Superior temporal gyrus (tissue), 1 donor: ENCODE measurements at regions not wholly inside any gene's neighbourhood (a gene's known extent, or its start where the extent isn't known, plus 50 kb on each side); places are given as distances from the start of the nearest gene placed in this dataset.

Experiments used
- DNase-seq: peaks from one replicate; pipeline ENCODE4 v3.0.0-alpha.2; 2016; ENCODE audit errors: extremely low spot score

DNA sequence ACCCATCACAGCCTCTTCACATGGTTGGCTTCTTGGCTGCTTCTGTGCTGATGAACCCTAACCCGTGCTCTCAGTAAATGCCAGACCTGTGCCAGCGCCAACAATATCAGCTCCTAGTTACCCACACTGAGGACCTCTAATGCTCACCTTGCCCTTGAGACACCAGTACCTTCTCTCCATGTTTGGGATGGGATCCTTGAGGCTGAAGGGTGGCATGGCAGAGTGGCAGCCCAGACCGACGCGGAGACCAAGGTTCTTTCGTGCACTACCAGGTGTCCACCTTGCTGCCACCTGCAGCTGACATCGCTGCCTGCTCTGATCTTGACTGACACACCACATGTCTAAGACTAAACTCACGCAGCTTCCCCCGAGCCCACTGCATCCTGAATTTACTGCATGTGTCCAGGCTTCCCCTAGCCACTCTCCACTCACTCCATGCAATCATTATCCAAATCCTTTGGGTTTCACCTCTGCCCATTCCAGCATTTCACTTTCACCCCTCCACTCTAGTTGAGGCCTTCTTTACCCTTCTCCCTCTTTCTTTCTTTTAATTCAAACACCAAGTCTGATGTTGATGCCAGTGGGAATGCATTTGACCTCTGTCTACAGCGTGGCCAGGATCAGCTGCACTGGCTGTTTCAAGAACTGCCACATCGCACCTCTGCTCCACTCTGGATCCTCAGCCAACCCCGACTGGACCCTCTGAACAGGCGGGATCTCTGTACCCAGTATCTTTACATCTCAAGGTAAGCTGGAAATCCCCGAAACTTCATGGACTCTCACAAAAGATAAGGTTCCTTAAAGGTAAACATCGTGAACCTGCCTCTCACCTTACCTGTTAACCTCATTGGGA, 294.9 kb downstream of the GLRX3 start:
- no peak for DNase-seq

DNA sequence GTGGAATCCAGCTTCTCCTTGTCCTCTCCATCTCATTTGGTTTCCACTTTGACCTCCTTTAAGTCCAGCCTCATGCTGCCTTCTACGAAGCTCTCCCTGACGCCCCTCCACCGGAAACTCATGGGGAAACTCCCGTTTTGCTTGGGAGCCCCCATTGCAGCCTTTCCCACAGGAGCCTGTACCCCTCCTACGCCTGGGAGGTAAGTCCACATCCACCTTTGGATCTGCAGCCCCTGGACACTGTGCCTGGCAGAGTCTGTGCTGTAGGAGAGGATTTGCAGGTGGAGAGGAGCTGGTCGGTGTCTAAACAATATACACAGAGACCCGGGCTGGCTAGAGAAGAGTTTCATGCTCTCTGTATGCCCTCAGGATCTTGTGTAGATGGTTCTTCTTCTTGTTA, 296.1 kb downstream of the GLRX3 start:
- DNase-seq: no peak

DNA sequence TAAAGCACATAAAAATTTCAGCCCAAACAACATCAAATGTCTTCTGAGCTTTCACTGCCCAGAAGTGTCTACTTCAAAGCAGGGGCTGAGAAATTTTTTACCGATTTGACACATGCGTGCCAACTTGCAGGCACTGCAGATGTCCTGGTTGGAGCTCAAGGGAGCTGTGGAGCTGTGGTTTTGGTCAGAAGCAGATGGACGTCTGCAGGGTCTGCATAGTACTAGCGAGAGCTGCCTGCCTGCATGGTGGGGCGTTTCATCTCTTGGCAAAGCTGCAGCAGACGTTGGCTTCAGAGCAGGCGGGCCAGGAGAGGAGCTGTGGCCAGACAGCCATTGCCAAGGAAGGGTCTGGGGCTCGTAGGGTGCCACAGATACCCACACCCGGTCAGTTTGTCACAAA, 296.7 kb downstream of the GLRX3 start:
- DNase-seq: no peak

DNA sequence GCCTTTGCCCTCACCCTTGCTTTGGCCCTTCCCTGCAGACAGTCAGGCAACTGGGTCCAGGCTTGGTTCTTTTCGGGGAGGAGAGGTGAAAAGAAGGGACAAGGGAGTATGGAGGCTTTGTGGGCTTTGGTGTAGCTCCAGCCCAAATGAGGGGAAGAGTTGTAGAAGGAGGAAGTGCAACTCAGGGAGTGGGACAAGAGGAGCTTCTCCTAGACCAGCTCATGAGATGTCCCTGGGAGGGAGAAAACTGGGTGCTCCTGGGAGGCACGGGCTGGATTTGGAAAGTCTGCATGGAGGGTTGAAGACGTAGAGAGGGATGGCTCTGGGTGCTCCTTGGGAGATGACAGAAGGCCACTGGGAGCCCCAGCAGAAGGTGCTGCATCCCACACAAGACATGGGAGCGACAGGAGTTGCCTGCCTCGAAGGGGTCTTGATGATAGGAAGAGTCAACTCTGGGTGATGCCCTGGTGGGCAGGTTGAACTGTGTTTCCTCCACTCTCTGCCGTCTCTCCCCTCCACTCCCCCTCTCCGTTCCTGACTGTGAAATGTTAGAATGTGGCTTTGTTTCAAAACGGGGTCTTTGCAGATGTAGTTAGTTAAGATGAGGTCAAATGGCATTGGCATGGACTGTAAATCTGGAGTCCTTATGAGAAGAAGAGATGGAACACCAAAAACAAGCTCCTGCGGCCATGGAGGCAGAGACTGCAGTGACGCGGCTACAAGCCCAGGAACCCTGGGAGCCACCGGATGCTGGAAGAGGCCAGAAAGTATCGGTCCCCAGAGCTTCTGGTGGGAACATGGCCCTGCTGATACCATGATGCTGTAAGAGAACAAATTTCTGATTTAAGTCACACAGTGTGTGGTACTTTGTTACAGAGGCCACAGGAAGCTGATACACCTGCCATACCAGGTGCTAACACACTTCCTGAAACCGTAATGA, 298.5 kb downstream of the GLRX3 start:
- no peak for DNase-seq

DNA sequence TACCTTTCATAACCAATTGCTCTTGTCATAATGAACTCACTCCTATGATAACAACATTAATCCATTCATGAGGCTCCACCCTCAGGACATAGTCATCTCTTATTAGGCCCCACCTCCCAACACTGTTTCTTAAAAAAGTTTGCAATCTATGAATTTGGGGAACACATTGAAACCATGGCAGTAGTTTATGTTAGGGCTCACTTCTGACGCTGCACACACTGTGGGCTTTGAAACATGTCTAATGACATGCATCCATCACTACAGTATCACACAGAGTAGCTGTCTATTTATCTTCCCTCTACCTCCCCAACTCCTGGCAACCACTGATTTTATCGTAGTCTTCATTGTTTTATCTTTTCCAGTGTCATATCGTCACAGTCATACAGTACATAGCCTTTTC, 299.8 kb downstream of the GLRX3 start:
- no peak for DNase-seq

GRCh38 chr10:130438861-130439260, 302.7 kb downstream of the GLRX3 start:
- no peak for DNase-seq

- DNase-seq: no peak
These were observed 303.6 kb downstream of the GLRX3 start for GRCh38 chr10:130439766-130440165.

DNA sequence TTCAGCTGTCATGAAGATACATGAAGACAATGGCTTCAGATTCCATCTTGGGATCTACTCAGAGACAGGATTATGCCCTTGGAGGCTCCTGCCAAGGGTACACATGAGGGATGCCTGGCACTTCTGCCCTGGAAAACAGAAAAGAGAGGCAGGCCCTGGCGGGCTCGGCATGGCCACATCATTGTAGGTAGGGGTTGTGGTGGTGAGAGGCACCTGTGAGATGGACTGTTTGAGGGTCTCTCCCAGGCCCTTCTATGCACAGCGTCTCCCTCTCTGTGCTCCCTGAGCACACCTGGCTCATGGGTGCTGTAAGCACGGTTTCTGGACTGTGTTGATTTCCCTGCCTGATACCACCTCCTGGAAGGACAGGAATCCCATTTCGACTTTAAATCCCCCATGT, 304.3 kb downstream of the GLRX3 start:
- DNase-seq: no peak

GRCh38 chr10:130440971-130441370, 304.8 kb downstream of the GLRX3 start:
- DNase-seq: no peak

DNA sequence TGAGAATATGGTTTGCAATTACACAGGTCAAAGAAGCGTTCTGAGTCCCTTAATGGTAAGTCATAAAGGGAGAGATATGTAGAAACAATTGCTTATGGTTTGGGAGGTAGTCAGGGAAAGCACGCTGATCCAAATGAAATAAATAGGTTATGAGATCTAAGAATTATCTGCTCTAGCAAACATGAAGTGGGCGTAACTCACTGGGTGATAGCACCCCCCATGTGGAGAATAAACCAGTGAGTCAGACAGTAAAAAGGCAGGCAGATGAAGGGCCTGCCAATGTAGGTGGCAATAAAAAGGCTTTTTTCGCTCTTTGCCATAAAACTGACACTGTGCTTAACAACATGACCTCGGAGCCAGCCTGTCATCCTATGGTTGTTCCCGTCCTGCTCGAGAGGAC, 306.9 kb downstream of the GLRX3 start:
- DNase-seq: peak; percentile 9

- no peak for DNase-seq
These were observed 317.0 kb downstream of the GLRX3 start for GRCh38 chr10:130453036-130453720.

- no peak for DNase-seq
These were observed 317.7 kb downstream of the GLRX3 start for GRCh38 chr10:130453721-130454542.

DNA sequence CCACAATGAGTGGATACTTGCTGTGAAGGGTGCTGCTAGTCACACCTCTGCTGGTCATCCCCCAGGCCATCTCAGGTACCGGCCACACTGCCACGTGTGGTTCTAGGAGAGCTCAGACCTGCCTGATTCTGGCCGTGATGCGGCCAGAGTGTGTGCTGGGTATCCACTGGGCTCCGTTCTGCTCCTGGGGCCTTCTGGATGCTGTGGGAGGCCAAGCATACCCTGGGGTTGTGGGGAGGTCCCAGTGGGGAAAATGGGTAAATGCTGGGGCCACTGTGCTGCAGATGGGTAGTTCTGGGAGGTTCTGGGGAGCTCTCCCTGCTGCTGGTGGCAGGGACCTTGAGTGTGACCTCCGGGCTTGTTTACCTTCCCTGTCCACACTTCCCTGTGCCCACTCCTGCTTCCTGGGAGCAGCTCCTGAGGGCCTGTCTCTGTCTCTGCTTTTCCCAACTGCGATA, 318.4 kb downstream of the GLRX3 start:
- DNase-seq: no peak

GRCh38 chr10:130455111-130455695, 319.0 kb downstream of the GLRX3 start:
- DNase-seq: no peak

DNA sequence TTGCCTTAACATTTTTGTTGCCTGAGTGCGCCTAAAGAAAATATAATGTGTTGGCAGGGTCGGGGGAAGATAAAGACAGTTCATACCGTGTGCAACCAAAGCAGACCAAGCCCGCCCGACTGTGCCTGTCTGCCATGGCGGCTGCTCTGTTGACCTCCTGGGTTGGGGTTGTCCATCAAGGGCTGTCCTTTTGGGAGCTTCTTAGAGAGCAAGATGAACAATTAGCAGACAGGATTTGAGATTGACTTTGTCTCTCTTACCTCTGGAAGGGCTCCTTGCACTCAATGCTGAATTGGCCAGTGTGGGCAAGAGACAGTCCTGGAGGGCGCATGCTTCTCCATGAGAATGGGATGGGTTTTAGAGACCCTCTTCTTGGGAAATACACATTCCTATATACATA, 319.6 kb downstream of the GLRX3 start:
- DNase-seq: no peak

DNA sequence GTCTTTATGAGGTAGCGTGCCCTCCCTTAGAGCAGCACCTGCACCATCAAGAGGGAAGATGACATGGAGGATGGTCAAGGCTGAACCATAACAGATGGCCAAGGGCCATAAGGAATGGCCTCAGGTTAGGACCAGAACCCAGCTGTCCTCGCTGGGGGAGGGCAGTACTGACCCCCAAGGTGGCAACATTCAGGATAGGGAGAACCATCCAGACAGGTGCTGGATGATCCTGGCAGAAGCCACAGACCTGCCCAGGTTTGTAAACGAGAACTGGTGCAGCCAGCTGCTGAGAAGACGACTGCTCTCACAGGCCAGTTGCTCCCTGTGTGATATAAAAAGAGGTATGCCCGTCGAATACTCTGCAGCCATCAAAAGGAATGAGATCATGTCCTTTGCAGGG, 320.4 kb downstream of the GLRX3 start:
- DNase-seq: no peak

- no peak for DNase-seq
These were observed 322.3 kb downstream of the GLRX3 start for GRCh38 chr10:130458509-130458908.

DNA sequence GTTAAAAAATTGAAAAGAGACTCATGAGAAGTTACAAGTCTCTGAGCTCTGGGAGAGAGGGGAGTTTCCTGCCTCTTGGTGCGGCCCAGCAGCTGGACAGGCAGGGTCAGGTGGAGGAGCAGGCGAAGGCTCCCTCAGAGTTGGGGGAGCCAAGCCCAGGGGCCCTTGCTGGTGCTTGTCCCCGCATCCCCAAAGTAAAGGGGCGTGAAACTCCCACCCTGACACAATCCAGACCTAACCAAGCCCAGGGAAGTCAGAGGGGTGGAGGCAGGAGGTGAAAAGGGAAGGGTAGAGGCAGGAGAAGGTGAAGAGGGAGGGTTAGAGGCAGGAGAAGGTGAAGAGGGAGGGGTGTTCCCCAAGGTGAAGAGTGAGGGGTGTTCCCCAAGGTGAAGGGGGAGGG, 322.8 kb downstream of the GLRX3 start:
- no peak for DNase-seq

DNA sequence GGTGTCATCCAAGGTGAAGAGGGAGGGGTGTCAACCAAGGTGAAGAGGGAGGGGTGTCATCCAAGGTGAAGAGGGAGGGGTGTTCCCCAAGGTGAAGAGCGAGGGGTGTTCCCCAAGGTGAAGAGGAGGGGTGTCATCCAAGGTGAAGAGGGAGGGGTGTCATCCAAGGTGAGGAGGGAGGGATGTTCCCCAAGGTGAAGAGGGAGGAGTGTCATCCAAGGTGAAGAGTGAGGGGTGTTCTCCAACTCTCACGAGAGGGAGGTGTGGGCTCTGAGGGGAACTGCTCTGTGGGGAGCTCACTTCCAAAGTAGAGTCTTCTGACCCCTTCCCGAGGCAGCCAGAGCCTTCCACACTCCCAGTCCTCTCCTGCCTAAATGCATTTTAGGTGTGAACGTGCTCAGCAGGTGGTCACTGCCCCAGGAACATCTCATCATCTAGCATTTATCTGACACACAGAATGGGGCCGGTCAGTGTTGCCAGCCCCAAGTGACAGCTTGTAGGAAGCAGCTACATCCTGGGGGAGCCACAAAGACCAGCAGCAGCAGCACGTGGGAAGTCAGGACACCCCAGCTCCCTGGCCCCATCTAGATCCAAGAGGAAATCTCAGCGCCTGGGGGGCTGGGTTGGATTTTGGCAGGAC, 323.8 kb downstream of the GLRX3 start:
- DNase-seq: no peak

DNA sequence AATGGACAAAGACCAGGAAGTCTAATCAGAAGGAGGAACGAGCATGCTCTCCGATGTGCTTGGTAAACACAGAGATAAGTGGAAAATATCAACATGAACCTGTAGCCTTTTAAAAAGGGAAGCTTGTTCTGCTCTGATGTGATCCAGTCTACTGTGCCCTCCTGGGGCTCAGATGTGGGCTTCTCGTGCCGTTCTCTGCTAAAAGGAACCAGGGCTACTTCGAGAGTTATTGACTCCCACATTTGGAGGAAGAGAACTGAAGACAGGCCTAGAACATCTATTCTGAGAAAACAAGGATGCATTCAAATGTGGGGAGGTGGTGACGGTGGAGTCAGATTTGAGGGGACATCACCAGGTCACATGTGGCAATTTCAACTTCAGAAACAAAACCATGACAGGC, 325.4 kb downstream of the GLRX3 start:
- DNase-seq: no peak
